ENCODE measurements at regions not wholly inside any gene's neighbourhood (a gene's known extent, or its start where the extent isn't known, plus 50 kb on each side); places are given as distances from the start of the nearest gene placed in this dataset.
A peak's percentile ranks its signal among the peaks of the same experiment; 100 is the strongest.

GRCh38 chr6:21648475-21649050, 55.0 kb downstream of the SOX4 start:
- no peak overlapping the region for H3K4me3 ChIP-seq (ENCODE audit: low read length)
- no peak for TF ChIP-seq CTCF (IDR thresholded peaks at IDR 0.05; ENCODE audit: insufficient read depth, low read depth, low read length, missing control alignments)
- no peak for DNase-seq (ENCODE audit: low read depth)

GRCh38 chr6:21653323-21653722, 59.8 kb downstream of the SOX4 start:
- H3K4me3 ChIP-seq (ENCODE audit: low read length), result no peak overlapping the region
- no peak for DNase-seq (ENCODE audit: low read depth)
- no peak for TF ChIP-seq CTCF (IDR thresholded peaks at IDR 0.05; ENCODE audit: insufficient read depth, low read depth, low read length, missing control alignments)

- no peak overlapping the region for H3K4me3 ChIP-seq (ENCODE audit: low read length)
- no peak for DNase-seq (ENCODE audit: low read depth)
- TF ChIP-seq CTCF (IDR thresholded peaks at IDR 0.05; ENCODE audit: insufficient read depth, low read depth, low read length, missing control alignments), result no peak
Measured at GRCh38 chr6:21653905-21654304, 60.4 kb downstream of the SOX4 start.

GRCh38 chr6:21654361-21654760, 60.8 kb downstream of the SOX4 start:
- no peak overlapping the region for H3K4me3 ChIP-seq (ENCODE audit: low read length)
- no peak for DNase-seq (ENCODE audit: low read depth)
- no peak for TF ChIP-seq CTCF (IDR thresholded peaks at IDR 0.05; ENCODE audit: insufficient read depth, low read depth, low read length, missing control alignments)

GRCh38 chr6:21663966-21664313, 70.4 kb downstream of the SOX4 start:
- no peak for DNase-seq (ENCODE audit: low read depth)
- H3K4me3 ChIP-seq (ENCODE audit: low read length), result peak overlapping the region; percentile 46
- no peak for TF ChIP-seq CTCF (IDR thresholded peaks at IDR 0.05; ENCODE audit: insufficient read depth, low read depth, low read length, missing control alignments)

- DNase-seq (ENCODE audit: low read depth), result peak; percentile 32
- peak overlapping the region; percentile 46 for H3K4me3 ChIP-seq (ENCODE audit: low read length)
- TF ChIP-seq CTCF (IDR thresholded peaks at IDR 0.05; ENCODE audit: insufficient read depth, low read depth, low read length, missing control alignments), result no peak
Measured at GRCh38 chr6:21664314-21665109, 71.0 kb downstream of the SOX4 start.

- no peak for TF ChIP-seq CTCF (IDR thresholded peaks at IDR 0.05; ENCODE audit: insufficient read depth, low read depth, low read length, missing control alignments)
- peak overlapping the region; percentile 46 for H3K4me3 ChIP-seq (ENCODE audit: low read length)
- DNase-seq (ENCODE audit: low read depth), result no peak
Measured at GRCh38 chr6:21665110-21665391, 71.5 kb downstream of the SOX4 start.
